Liver (tissue), 8 donors: ENCODE measurements at regions not wholly inside any gene's neighbourhood (a gene's known extent, or its start where the extent isn't known, plus 50 kb on each side); places are given as distances from the start of the nearest gene placed in this dataset.

ENCODE experiments used
- DNase-seq: peaks from one replicate; pipeline ENCODE4 v3.0.0-alpha.2; 2017; ENCODE audit warnings: low spot score
- H3K27ac ChIP-seq, 2 donors: one replicate each; pipeline ENCODE4 v1.7.0; 2013; ENCODE audit warnings: inconsistent platforms in 2 of 2, low read length in 2 of 2, control low read depth in 1 of 2, low read depth in 1 of 2, mild to moderate bottlenecking in 1 of 2
- H3K27me3 ChIP-seq, 4 donors: one replicate each; pipeline versions ENCODE4 v1.6.1 to v1.7.0; 2013; ENCODE audit warnings: low read length in 3 of 4, inconsistent platforms in 1 of 4, mild to moderate bottlenecking in 1 of 4, moderate library complexity in 1 of 4; ENCODE audit not compliant: control insufficient read depth in 4 of 4, insufficient read depth in 4 of 4
- H3K36me3 ChIP-seq, 4 donors: one replicate each; pipeline versions ENCODE4 v1.6.1 to v1.7.0; 2013; ENCODE audit warnings: low read length in 3 of 4, mild to moderate bottlenecking in 3 of 4, low read depth in 1 of 4, moderate library complexity in 1 of 4; ENCODE audit not compliant: control insufficient read depth in 4 of 4, insufficient read depth in 3 of 4
- H3K4me1 ChIP-seq, 4 donors: one replicate each; pipeline versions ENCODE4 v1.6.1 to v1.7.0; 2013; ENCODE audit warnings: low read length in 3 of 4, mild to moderate bottlenecking in 3 of 4, moderate library complexity in 1 of 4; ENCODE audit not compliant: control insufficient read depth in 4 of 4, insufficient read depth in 4 of 4
- H3K4me3 ChIP-seq, 3 donors: one replicate each; pipeline versions ENCODE4 v1.6.1 to v1.7.0; 2013; ENCODE audit warnings: low read length in 3 of 3, control low read depth in 1 of 3, low read depth in 1 of 3, mild to moderate bottlenecking in 1 of 3
- H3K9ac ChIP-seq, 2 donors: one replicate each; pipeline ENCODE4 v1.7.0; 2013; ENCODE audit warnings: low read length in 2 of 2, mild to moderate bottlenecking in 2 of 2, moderate library complexity in 2 of 2, control low read depth in 1 of 2, low read depth in 1 of 2
- H3K9me3 ChIP-seq, 4 donors: one replicate each; pipeline versions ENCODE4 v1.6.1 to v1.7.0; 2013; ENCODE audit warnings: low read length in 3 of 4; ENCODE audit not compliant: control insufficient read depth in 4 of 4
- EGR1 ChIP-seq, 2 donors: IDR thresholded peaks; 2 replicates each; pipeline ENCODE4 v1.6.1; 2016 to 2018; ENCODE audit warnings: antibody characterized with exemption in 2 of 2, low read depth in 2 of 2
- FOXA1 ChIP-seq: IDR thresholded peaks from 2 replicates; pipeline ENCODE4 v1.6.1; 2016; ENCODE audit warnings: antibody characterized with exemption
- FOXA2 ChIP-seq: IDR thresholded peaks from 2 replicates; pipeline ENCODE4 v1.6.1; 2016; ENCODE audit warnings: antibody characterized with exemption
- GABPA ChIP-seq, 2 donors: IDR thresholded peaks in 1 of 2; conservative IDR thresholded peaks in 1 of 2; 2 replicates each; pipeline ENCODE4 v1.6.1; 2016; ENCODE audit warnings: antibody characterized with exemption in 2 of 2, mild to moderate bottlenecking in 1 of 2, moderate library complexity in 1 of 2
- HNF4A ChIP-seq, 2 donors: conservative IDR thresholded peaks; 2 replicates each; pipeline ENCODE4 v1.6.1; 2016; ENCODE audit warnings: antibody characterized with exemption in 2 of 2, mild to moderate bottlenecking in 2 of 2
- HNF4G ChIP-seq: IDR thresholded peaks from 2 replicates; pipeline ENCODE4 v1.6.1; 2016; ENCODE audit warnings: antibody characterized with exemption
- JUND ChIP-seq, 2 donors: IDR thresholded peaks; 2 replicates each; pipeline ENCODE4 v1.6.1; 2016; ENCODE audit warnings: antibody characterized with exemption in 2 of 2
- NR2F2 ChIP-seq: IDR thresholded peaks from 2 replicates; pipeline ENCODE4 v1.6.1; 2016; ENCODE audit warnings: antibody characterized with exemption
- RAD21 ChIP-seq, 2 donors: IDR thresholded peaks; 2 replicates each; pipeline ENCODE4 v1.6.1; 2016; ENCODE audit warnings: antibody characterized with exemption in 2 of 2, mild to moderate bottlenecking in 2 of 2
- RXRA ChIP-seq, 2 donors: IDR thresholded peaks; 2 replicates each; pipeline ENCODE4 v1.6.1; 2017 to 2018; ENCODE audit warnings: antibody characterized with exemption in 2 of 2, mild to moderate bottlenecking in 1 of 2
- SP1 ChIP-seq: IDR thresholded peaks from 2 replicates; pipeline ENCODE4 v1.6.1; 2018; ENCODE audit warnings: antibody characterized with exemption, mild to moderate bottlenecking
- TAF1 ChIP-seq: conservative IDR thresholded peaks from 2 replicates; pipeline ENCODE4 v1.6.1; 2016; ENCODE audit warnings: antibody characterized with exemption, mild to moderate bottlenecking
- YY1 ChIP-seq: IDR thresholded peaks from 2 replicates; pipeline ENCODE4 v1.6.1; 2016; ENCODE audit warnings: antibody characterized with exemption, mild to moderate bottlenecking
- WGBS: extraction: QIAGEN DNeasy Blood & Tissue Kit; methylation state at CpG from one replicate; pipeline ENCODE4 v1.1.7; 2013; 5-methylcytosine and 5-hydroxymethylcytosine counted together
- TF ChIP-seq, protein P1 (sequence below): IDR thresholded peaks from 2 replicates; pipeline ENCODE4 v1.6.1; 2016; ENCODE audit warnings: antibody characterized with exemption
- TF ChIP-seq, protein P2 (sequence below): fragments of 150-350 bp; IDR thresholded peaks from 2 replicates; pipeline ENCODE4 v1.5.1; 2017; ENCODE audit warnings: improper control_type of control experiment, low read depth, low read length; ENCODE audit not compliant: missing input control
- TF ChIP-seq, protein P3 (sequence below): IDR thresholded peaks from 2 replicates; pipeline ENCODE4 v1.6.1; 2016; ENCODE audit warnings: antibody characterized with exemption
- TF ChIP-seq, protein P4 (sequence below): IDR thresholded peaks from 2 replicates; pipeline ENCODE4 v1.6.1; 2016; ENCODE audit warnings: antibody characterized with exemption, mild to moderate bottlenecking
- TF ChIP-seq, protein P5 (sequence below): IDR thresholded peaks from 2 replicates; pipeline ENCODE4 v1.6.1; 2016; ENCODE audit warnings: antibody characterized with exemption
- donor health status: healthy.
- donor health status: healthy.
- donor health status: healthy.
- donor health status: healthy.
- donor health status: healthy.

DNA sequence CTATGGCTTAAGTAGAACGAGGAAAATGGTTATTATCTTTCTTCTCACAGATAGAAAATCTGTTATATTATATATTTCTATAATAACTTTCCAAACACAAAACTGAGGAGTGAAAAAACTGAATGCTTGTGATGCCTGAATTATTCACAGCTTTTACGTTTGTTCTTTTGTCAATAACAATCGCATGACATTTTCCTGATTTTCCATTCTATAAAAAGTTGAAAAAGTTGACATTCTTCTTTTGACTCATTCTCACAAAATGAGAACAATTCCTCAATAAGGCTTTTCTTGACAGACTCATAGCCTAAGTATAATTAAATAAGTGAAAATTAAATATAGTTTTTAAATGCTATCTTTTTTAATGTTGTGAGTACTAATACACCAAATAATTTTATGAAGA is 288.8 kb upstream of the TGFBR2 start:
- H3K4me3 ChIP-seq: no peak overlapping the region
- no peak overlapping the region for H3K27ac ChIP-seq
- TF ChIP-seq, protein P1, sequence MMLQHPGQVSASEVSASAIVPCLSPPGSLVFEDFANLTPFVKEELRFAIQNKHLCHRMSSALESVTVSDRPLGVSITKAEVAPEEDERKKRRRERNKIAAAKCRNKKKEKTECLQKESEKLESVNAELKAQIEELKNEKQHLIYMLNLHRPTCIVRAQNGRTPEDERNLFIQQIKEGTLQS: no peak
- TF ChIP-seq, protein P2, sequence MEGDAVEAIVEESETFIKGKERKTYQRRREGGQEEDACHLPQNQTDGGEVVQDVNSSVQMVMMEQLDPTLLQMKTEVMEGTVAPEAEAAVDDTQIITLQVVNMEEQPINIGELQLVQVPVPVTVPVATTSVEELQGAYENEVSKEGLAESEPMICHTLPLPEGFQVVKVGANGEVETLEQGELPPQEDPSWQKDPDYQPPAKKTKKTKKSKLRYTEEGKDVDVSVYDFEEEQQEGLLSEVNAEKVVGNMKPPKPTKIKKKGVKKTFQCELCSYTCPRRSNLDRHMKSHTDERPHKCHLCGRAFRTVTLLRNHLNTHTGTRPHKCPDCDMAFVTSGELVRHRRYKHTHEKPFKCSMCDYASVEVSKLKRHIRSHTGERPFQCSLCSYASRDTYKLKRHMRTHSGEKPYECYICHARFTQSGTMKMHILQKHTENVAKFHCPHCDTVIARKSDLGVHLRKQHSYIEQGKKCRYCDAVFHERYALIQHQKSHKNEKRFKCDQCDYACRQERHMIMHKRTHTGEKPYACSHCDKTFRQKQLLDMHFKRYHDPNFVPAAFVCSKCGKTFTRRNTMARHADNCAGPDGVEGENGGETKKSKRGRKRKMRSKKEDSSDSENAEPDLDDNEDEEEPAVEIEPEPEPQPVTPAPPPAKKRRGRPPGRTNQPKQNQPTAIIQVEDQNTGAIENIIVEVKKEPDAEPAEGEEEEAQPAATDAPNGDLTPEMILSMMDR: no peak
- TF ChIP-seq FOXA2 (no peak), NR2F2 (no peak), FOXA1 (no peak), RAD21 (IDR thresholded peaks at IDR 0.05) (no peak), SP1 (no peak), GABPA (IDR thresholded peaks at IDR 0.05 in 1 of 2, conservative IDR thresholded peaks at IDR 0.05 in 1 of 2) (no peak), HNF4G (no peak), JUND (IDR thresholded peaks at IDR 0.05) (no peak), RXRA (IDR thresholded peaks at IDR 0.05) (no peak)
- TF ChIP-seq, protein P3, sequence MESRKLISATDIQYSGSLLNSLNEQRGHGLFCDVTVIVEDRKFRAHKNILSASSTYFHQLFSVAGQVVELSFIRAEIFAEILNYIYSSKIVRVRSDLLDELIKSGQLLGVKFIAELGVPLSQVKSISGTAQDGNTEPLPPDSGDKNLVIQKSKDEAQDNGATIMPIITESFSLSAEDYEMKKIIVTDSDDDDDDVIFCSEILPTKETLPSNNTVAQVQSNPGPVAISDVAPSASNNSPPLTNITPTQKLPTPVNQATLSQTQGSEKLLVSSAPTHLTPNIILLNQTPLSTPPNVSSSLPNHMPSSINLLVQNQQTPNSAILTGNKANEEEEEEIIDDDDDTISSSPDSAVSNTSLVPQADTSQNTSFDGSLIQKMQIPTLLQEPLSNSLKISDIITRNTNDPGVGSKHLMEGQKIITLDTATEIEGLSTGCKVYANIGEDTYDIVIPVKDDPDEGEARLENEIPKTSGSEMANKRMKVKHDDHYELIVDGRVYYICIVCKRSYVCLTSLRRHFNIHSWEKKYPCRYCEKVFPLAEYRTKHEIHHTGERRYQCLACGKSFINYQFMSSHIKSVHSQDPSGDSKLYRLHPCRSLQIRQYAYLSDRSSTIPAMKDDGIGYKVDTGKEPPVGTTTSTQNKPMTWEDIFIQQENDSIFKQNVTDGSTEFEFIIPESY: no peak
- H3K36me3 ChIP-seq: no peaks in the 10 kb centered on the region
- 91% methylated on average over 3 of the region's 3 CpGs for WGBS
- H3K27me3 ChIP-seq: no peaks in the 10 kb centered on the region
- no peak for DNase-seq
- no peak overlapping the region for H3K9ac ChIP-seq
- H3K9me3 ChIP-seq: peaks cover 0 to 3% (median under 1%) of the 10 kb centered on the region in 4 donors
- H3K4me1 ChIP-seq: no peaks in the 10 kb centered on the region

DNA sequence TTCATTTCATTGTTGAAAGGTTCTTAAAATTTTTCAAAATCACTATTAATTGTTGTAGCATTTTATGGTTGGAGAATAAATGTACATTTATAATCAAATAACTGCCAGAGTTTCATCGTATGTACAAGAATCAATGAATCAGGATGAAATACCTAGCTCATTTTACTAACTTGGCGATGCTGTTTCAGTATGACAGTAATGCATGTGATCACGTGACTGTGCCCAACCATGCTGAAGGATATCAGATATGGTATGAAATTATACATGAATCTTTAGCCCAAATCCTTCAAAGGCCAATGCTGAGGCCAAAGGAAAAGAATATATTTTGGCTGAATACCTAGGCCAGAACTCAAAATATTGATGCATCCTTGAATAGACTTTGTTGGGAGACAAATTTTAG is 288.3 kb upstream of the TGFBR2 start:
- Histone ChIP-seq H3K4me1 (no peaks in the 10 kb centered on the region), H3K9me3 (peaks cover 0 to 3% (median under 1%) of the 10 kb centered on the region in 4 donors), H3K27ac (no peak overlapping the region), H3K9ac (no peak overlapping the region), H3K36me3 (no peaks in the 10 kb centered on the region), H3K4me3 (no peak overlapping the region), H3K27me3 (no peaks in the 10 kb centered on the region)
- 96% methylated on average over 3 of the region's 3 CpGs for WGBS
- TF ChIP-seq EGR1 (IDR thresholded peaks at IDR 0.05; ENCODE audit: low read depth in 2 of 2): no peak
- TF ChIP-seq GABPA (IDR thresholded peaks at IDR 0.05 in 1 of 2, conservative IDR thresholded peaks at IDR 0.05 in 1 of 2): no peak
- TF ChIP-seq, protein P1: no peak
- no peak for TF ChIP-seq HNF4A (conservative IDR thresholded peaks at IDR 0.05)
- no peak for TF ChIP-seq HNF4G
- TF ChIP-seq, protein P2: no peak
- TF ChIP-seq YY1: no peak
- TF ChIP-seq NR2F2: no peak
- no peak for TF ChIP-seq RAD21 (IDR thresholded peaks at IDR 0.05)
- no peak for TF ChIP-seq SP1
- TF ChIP-seq JUND (IDR thresholded peaks at IDR 0.05): no peak
- TF ChIP-seq, protein P4, sequence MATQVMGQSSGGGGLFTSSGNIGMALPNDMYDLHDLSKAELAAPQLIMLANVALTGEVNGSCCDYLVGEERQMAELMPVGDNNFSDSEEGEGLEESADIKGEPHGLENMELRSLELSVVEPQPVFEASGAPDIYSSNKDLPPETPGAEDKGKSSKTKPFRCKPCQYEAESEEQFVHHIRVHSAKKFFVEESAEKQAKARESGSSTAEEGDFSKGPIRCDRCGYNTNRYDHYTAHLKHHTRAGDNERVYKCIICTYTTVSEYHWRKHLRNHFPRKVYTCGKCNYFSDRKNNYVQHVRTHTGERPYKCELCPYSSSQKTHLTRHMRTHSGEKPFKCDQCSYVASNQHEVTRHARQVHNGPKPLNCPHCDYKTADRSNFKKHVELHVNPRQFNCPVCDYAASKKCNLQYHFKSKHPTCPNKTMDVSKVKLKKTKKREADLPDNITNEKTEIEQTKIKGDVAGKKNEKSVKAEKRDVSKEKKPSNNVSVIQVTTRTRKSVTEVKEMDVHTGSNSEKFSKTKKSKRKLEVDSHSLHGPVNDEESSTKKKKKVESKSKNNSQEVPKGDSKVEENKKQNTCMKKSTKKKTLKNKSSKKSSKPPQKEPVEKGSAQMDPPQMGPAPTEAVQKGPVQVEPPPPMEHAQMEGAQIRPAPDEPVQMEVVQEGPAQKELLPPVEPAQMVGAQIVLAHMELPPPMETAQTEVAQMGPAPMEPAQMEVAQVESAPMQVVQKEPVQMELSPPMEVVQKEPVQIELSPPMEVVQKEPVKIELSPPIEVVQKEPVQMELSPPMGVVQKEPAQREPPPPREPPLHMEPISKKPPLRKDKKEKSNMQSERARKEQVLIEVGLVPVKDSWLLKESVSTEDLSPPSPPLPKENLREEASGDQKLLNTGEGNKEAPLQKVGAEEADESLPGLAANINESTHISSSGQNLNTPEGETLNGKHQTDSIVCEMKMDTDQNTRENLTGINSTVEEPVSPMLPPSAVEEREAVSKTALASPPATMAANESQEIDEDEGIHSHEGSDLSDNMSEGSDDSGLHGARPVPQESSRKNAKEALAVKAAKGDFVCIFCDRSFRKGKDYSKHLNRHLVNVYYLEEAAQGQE: no peak
- no peak for TF ChIP-seq TAF1
- TF ChIP-seq, protein P5, sequence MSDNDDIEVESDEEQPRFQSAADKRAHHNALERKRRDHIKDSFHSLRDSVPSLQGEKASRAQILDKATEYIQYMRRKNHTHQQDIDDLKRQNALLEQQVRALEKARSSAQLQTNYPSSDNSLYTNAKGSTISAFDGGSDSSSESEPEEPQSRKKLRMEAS: no peak
- TF ChIP-seq, protein P3: no peak
- no peak for DNase-seq
